GM23338 (cell line): ENCODE measurements at regions not wholly inside any gene's neighbourhood (a gene's known extent, or its start where the extent isn't known, plus 50 kb on each side); places are given as distances from the start of the nearest gene placed in this dataset.

Experiments used
- ATAC-seq: fragments of 200-7000 bp; cut with Tn5 transposase; 3 replicates; pipeline ENCODE4 v1.9.1; 2020
- DNase-seq: peaks from one replicate; pipeline ENCODE4 v3.0.0-alpha.2; 2015; ENCODE audit warnings: low spot score
- H2AFZ ChIP-seq: fragments of 200-600 bp; sonication (generic); 2 replicates; pipeline ENCODE4 v1.8.0; 2016; ENCODE audit warnings: antibody characterized with exemption, mild to moderate bottlenecking, moderate library complexity
- H3F3A ChIP-seq: fragments of 200-600 bp; sonication (generic); replicated peaks from 2 replicates; pipeline ENCODE4 v1.8.0; 2017; ENCODE audit warnings: antibody characterized with exemption, mixed run types, low read depth
- H3K27ac ChIP-seq: fragments of 200-600 bp; sonication (generic); 2 replicates; pipeline ENCODE4 v1.6.1; 2016; ENCODE audit warnings: low read depth
- H3K27me3 ChIP-seq: fragments of 200-600 bp; sonication (generic); 2 replicates; pipeline ENCODE4 v1.8.0; 2016; ENCODE audit warnings: mild to moderate bottlenecking, mixed run types, moderate library complexity; ENCODE audit not compliant: insufficient read depth
- H3K36me3 ChIP-seq: fragments of 200-600 bp; sonication (generic); 2 replicates; pipeline ENCODE4 v1.8.0; 2016; ENCODE audit warnings: mild to moderate bottlenecking; ENCODE audit not compliant: insufficient read depth
- H3K4me1 ChIP-seq: fragments of 200-600 bp; sonication (generic); 2 replicates; pipeline ENCODE4 v1.8.0; 2016; ENCODE audit warnings: mild to moderate bottlenecking, moderate library complexity; ENCODE audit not compliant: insufficient read depth
- H3K4me2 ChIP-seq: fragments of 200-600 bp; sonication (generic); 2 replicates; pipeline ENCODE4 v1.7.1; 2017; ENCODE audit warnings: mixed run types
- H3K4me3 ChIP-seq: fragments of 200-600 bp; sonication (generic); 2 replicates; pipeline ENCODE4 v1.6.1; 2016; ENCODE audit warnings: mixed run types
- H3K79me2 ChIP-seq: fragments of 200-600 bp; sonication (generic); replicated peaks from 2 replicates; pipeline ENCODE4 v1.8.0; 2017; ENCODE audit warnings: mild to moderate bottlenecking; ENCODE audit not compliant: insufficient read depth
- H3K9me2 ChIP-seq: fragments of 200-600 bp; sonication (generic); 2 replicates; pipeline ENCODE4 v1.8.0; 2017; ENCODE audit not compliant: insufficient read depth
- H4K20me1 ChIP-seq: fragments of 200-600 bp; sonication (generic); replicated peaks from 2 replicates; pipeline ENCODE4 v1.8.0; 2017; ENCODE audit warnings: mild to moderate bottlenecking; ENCODE audit not compliant: insufficient read depth
- H3K27ac Mint-ChIP-seq: 2 replicates; pipeline ENCODE4 v1.8.0; 2020; ENCODE audit warnings: inconsistent platforms, mild to moderate bottlenecking, moderate library complexity, mixed read lengths
- H3K27me3 Mint-ChIP-seq: 3 replicates; pipeline ENCODE4 v1.8.0; 2022; ENCODE audit warnings: low read depth, mild to moderate bottlenecking, moderate library complexity, mixed read lengths, inconsistent platforms; ENCODE audit not compliant: insufficient read depth, poor library complexity
- H3K36me3 Mint-ChIP-seq: 3 replicates; pipeline ENCODE4 v1.8.0; 2021; ENCODE audit warnings: low read depth, mild to moderate bottlenecking, inconsistent platforms, moderate library complexity, mixed read lengths
- H3K4me1 Mint-ChIP-seq: 3 replicates; pipeline ENCODE4 v1.8.0; 2020; ENCODE audit warnings: mild to moderate bottlenecking, inconsistent platforms, mixed read lengths
- H3K4me3 Mint-ChIP-seq: 3 replicates; pipeline ENCODE4 v1.8.0; 2021; ENCODE audit warnings: moderate library complexity, mild to moderate bottlenecking, inconsistent platforms, mixed read lengths
- H3K9me3 Mint-ChIP-seq: 3 replicates; pipeline ENCODE4 v1.8.0; 2020; ENCODE audit warnings: moderate library complexity, mild to moderate bottlenecking, inconsistent platforms, mixed read lengths
- CREB1 ChIP-seq: fragments of 250-450 bp; sonication (Bioruptor Pico); IDR thresholded peaks from 2 replicates; pipeline ENCODE4 v1.5.0; 2020; ENCODE audit warnings: low read depth, mild to moderate bottlenecking, moderate library complexity
- CTCF ChIP-seq, 2 experiments: fragments of 200-600 bp in 1 of 2; sonication (generic) in 1 of 2; conservative IDR thresholded peaks; 2 replicates each; pipeline versions ENCODE4 v1.5.1 to v1.6.1; 2016 to 2017; ENCODE audit warnings: antibody characterized with exemption in 2 of 2, low read depth in 2 of 2, mild to moderate bottlenecking in 2 of 2, moderate library complexity in 1 of 2
- ETS1 ChIP-seq: IDR thresholded peaks from 2 replicates; pipeline ENCODE4 v1.6.1; 2016; ENCODE audit warnings: antibody characterized with exemption
- EZH2 ChIP-seq: fragments of 200-600 bp; sonication (generic); IDR thresholded peaks from one replicate; pipeline ENCODE4 v1.8.0; 2017; ENCODE audit warnings: antibody characterized with exemption, mild to moderate bottlenecking, low read depth; ENCODE audit not compliant: unreplicated experiment
- EZH2phosphoT487 ChIP-seq: fragments of 200-600 bp; sonication (generic); IDR thresholded peaks from one replicate; pipeline ENCODE4 v1.8.1; 2018; ENCODE audit warnings: antibody characterized with exemption; ENCODE audit not compliant: unreplicated experiment
- JUNB ChIP-seq: IDR thresholded peaks from one replicate; pipeline ENCODE4 v1.6.1; 2016; ENCODE audit warnings: antibody characterized with exemption; ENCODE audit not compliant: unreplicated experiment
- POLR2AphosphoS5 ChIP-seq: IDR thresholded peaks from 2 replicates; pipeline ENCODE4 v1.6.1; 2016; ENCODE audit warnings: antibody characterized with exemption, low read depth
- REST ChIP-seq: IDR thresholded peaks from one replicate; pipeline ENCODE4 v1.6.1; 2018; ENCODE audit warnings: antibody characterized with exemption; ENCODE audit not compliant: unreplicated experiment
- ZNF331 ChIP-seq: fragments of 250-450 bp; sonication (Bioruptor Pico); IDR thresholded peaks from 2 replicates; pipeline ENCODE4 v1.5.0; 2020; ENCODE audit warnings: low read depth, mild to moderate bottlenecking, moderate library complexity
- ZNF462 ChIP-seq: fragments of 250-450 bp; sonication (Bioruptor Pico); IDR thresholded peaks from 2 replicates; pipeline ENCODE4 v1.5.0; 2020; ENCODE audit warnings: mild to moderate bottlenecking, moderate library complexity

- Histone ChIP-seq H3F3A (no peaks in the 10 kb centered on the region), H2AFZ (no peak overlapping the region), H3K4me2 (no peak overlapping the region), H3K4me3 (no peak overlapping the region), H3K27ac (no peak overlapping the region), H3K79me2 (no peaks in the 10 kb centered on the region), H3K27me3 (no peaks in the 10 kb centered on the region), H4K20me1 (no peaks in the 10 kb centered on the region), H3K9me2 (no peaks in the 10 kb centered on the region), H3K4me1 (no peaks in the 10 kb centered on the region), H3K36me3 (no peaks in the 10 kb centered on the region)
- TF ChIP-seq ZNF462 (CRISPR knock-in tag) (0 out of 2 replicates have a peak, but pooled peaks have one; percentile 44), CTCF (conservative IDR thresholded peaks at IDR 0.05; ENCODE audit: low read depth in 2 of 2) (peak; percentile 28 to 67), CREB1 (CRISPR knock-in tag) (no peak)
- ATAC-seq (peak; percentile 83), DNase-seq (peak; percentile 43)
- Mint-ChIP-seq H3K27me3 (no peaks in the 10 kb centered on the region), H3K9me3 (no peaks in the 10 kb centered on the region), H3K27ac (no peak overlapping the region), H3K4me3 (no peak overlapping the region), H3K36me3 (no peaks in the 10 kb centered on the region; the same call in 2 of the 3 replicates), H3K4me1 (0 out of 3 replicates have a peak, but pooled peaks cover 3% of the 10 kb centered on the region)
These were observed 87.8 kb upstream of the CENPW start for GRCh38 chr6:126252154-126252553.

GRCh38 chr6:126253431-126253830, 86.5 kb upstream of the CENPW start:
- Mint-ChIP-seq H3K4me3 (no peak overlapping the region), H3K27ac (no peak overlapping the region), H3K27me3 (no peaks in the 10 kb centered on the region), H3K9me3 (peaks cover 1% of the 10 kb centered on the region; the same call in 2 of the 3 replicates), H3K4me1 (0 out of 3 replicates have a peak, but pooled peaks cover 3% of the 10 kb centered on the region), H3K36me3 (peaks cover 2% of the 10 kb centered on the region; the same call in 1 of the 3 replicates)
- Histone ChIP-seq H3K4me2 (no peak overlapping the region), H3F3A (no peaks in the 10 kb centered on the region), H3K36me3 (no peaks in the 10 kb centered on the region), H3K4me3 (no peak overlapping the region), H3K27ac (no peak overlapping the region), H3K4me1 (no peaks in the 10 kb centered on the region), H3K9me2 (no peaks in the 10 kb centered on the region), H4K20me1 (no peaks in the 10 kb centered on the region), H3K27me3 (no peaks in the 10 kb centered on the region), H3K79me2 (no peaks in the 10 kb centered on the region), H2AFZ (no peak overlapping the region)
- ATAC-seq (no peak), DNase-seq (no peak)
- no peak for TF ChIP-seq EZH2phosphoT487
- no peak for TF ChIP-seq JUNB
- no peak for TF ChIP-seq POLR2AphosphoS5
- TF ChIP-seq EZH2 = no peak
- TF ChIP-seq ZNF331 (CRISPR knock-in tag) = no peak
- TF ChIP-seq ETS1 = no peak
- no peak for TF ChIP-seq REST
